Right lobe of liver (tissue), 6 donors: ENCODE measurements at regions not wholly inside any gene's neighbourhood (a gene's known extent, or its start where the extent isn't known, plus 50 kb on each side); places are given as distances from the start of the nearest gene placed in this dataset.

Experiments used
- ATAC-seq, 4 donors: fragments of 200-7000 bp; cut with Tn5 transposase; one replicate each; pipeline ENCODE4 v1.9.1; 2020; ENCODE audit warnings: mild to moderate bottlenecking in 4 of 4, moderate library complexity in 4 of 4
- DNase-seq, 3 donors: peaks; one replicate each; pipeline ENCODE4 v3.0.0-alpha.2; 2020
- H3K27ac ChIP-seq, 3 donors: fragments of 200-600 bp; one replicate each; pipeline ENCODE4 v1.8.0; 2022
- H3K27me3 ChIP-seq, 2 donors: fragments of 200-600 bp; one replicate each; pipeline ENCODE4 v1.8.0; 2022
- H3K36me3 ChIP-seq, 4 donors: fragments of 200-600 bp; sonication (generic) in 1 of 4; one replicate each; pipeline versions ENCODE4 v1.5.1 to v1.8.0; 2017 to 2022; ENCODE audit warnings: control low read depth in 1 of 4
- H3K4me1 ChIP-seq, 4 donors: fragments of 200-600 bp; sonication (generic) in 1 of 4; one replicate each; pipeline versions ENCODE4 v1.5.1 to v1.8.0; 2017 to 2022; ENCODE audit warnings: control low read depth in 1 of 4
- H3K4me3 ChIP-seq, 3 donors: fragments of 200-600 bp; one replicate each; pipeline ENCODE4 v1.8.0; 2022
- H3K9me3 ChIP-seq, 4 donors: fragments of 200-600 bp; sonication (generic) in 1 of 4; one replicate each; pipeline versions ENCODE4 v1.5.1 to v1.8.0; 2017 to 2022; ENCODE audit warnings: control low read depth in 1 of 4
- POLR2A ChIP-seq: fragments of 450-650 bp; IDR thresholded peaks from one replicate; pipeline ENCODE4 v1.6.1; 2017; ENCODE audit warnings: antibody characterized with exemption, mild to moderate bottlenecking
- WGBS: methylation state at CpG from one replicate; pipeline ENCODE4 v1.1.6; 2018; ENCODE audit warnings: low coverage, low lambda C conversion rate; ENCODE audit not compliant: insufficient coverage; ENCODE audit errors: missing lambda C conversion rate; 5-methylcytosine and 5-hydroxymethylcytosine counted together
- intact Hi-C, 2 donors: fragments of 100-400 bp; cut with DNase I; formaldehyde crosslinking; loops; one replicate each; pipeline versions ENCODE4 v1.11.2 to v1.14.1; 2022
- TF ChIP-seq, protein P1 (sequence below), 4 donors: fragments of 200-600 bp in 3 of 4; fragments of 450-650 bp in 1 of 4; IDR thresholded peaks; one replicate each; pipeline versions ENCODE4 v1.5.1 to v1.8.0; 2016 to 2022; ENCODE audit warnings: antibody characterized with exemption in 4 of 4, mild to moderate bottlenecking in 2 of 4
- donor health status: DM: no; HTN: yes; CAD: no.
- donor health status: DM: no; HTN: no; CAD: no.
- donor health status: DM: no; HTN: no; CAD: no.
- donor health status: DM: no; HTN: yes; CAD: no.
- donor health status: DM: no; HTN: yes; CAD: no.

DNA sequence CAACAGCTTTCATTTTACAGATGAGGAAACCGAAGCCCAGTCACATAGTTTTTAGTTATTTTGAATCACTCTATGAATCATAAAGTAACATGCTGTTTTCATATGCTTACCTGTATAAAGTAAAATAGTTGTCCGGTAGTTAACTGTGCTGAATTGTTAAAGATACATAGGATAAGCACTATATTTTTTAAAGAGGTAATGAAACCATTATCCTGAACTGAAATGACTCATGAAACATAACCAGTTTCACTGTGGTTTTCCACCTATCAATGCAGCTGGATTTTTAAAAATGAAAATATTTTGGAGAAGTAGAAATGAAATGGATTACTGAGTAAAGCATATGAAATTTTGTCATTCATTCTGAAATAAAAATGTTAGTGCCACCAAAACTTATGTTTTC, 655.0 kb downstream of the OLFM4 start:
- Histone ChIP-seq H3K27me3 (no peaks in the 10 kb centered on the region), H3K4me3 (no peak overlapping the region), H3K36me3 (no peaks in the 10 kb centered on the region), H3K4me1 (no peaks in the 10 kb centered on the region), H3K9me3 (no peaks in the 10 kb centered on the region), H3K27ac (no peak overlapping the region)
- WGBS: 45% methylated on average over 2 of the region's 2 CpGs
- TF ChIP-seq, protein P1, sequence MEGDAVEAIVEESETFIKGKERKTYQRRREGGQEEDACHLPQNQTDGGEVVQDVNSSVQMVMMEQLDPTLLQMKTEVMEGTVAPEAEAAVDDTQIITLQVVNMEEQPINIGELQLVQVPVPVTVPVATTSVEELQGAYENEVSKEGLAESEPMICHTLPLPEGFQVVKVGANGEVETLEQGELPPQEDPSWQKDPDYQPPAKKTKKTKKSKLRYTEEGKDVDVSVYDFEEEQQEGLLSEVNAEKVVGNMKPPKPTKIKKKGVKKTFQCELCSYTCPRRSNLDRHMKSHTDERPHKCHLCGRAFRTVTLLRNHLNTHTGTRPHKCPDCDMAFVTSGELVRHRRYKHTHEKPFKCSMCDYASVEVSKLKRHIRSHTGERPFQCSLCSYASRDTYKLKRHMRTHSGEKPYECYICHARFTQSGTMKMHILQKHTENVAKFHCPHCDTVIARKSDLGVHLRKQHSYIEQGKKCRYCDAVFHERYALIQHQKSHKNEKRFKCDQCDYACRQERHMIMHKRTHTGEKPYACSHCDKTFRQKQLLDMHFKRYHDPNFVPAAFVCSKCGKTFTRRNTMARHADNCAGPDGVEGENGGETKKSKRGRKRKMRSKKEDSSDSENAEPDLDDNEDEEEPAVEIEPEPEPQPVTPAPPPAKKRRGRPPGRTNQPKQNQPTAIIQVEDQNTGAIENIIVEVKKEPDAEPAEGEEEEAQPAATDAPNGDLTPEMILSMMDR (IDR thresholded peaks at IDR 0.05): no peak
- TF ChIP-seq POLR2A: no peak
- ATAC-seq (no peak), DNase-seq (no peak)
- intact Hi-C loops: no loop called here

DNA sequence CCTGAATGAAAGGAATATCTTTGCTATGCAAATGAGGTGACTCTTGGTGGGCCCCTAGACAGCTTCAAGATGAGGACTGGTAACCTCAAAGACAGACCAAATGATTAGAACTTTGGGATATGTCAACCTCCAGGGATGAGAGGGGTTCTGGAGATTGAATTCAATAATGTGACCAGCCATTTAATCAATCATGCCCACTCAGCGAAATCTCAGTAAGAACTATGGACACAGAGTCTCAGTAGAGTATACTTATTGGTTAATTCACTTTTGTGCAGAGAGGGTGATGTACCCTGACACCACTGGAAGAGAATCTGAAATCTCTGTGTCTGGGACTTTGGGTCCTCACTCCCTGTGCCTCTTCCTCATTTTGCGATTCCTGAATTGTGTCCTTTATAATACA, 662.8 kb downstream of the OLFM4 start:
- H3K27me3 ChIP-seq: no peaks in the 10 kb centered on the region
- no peak overlapping the region for H3K4me3 ChIP-seq
- H3K4me1 ChIP-seq: no peaks in the 10 kb centered on the region
- no peaks in the 10 kb centered on the region for H3K36me3 ChIP-seq
- DNase-seq (no peak), ATAC-seq (no peak)
- intact Hi-C loops: no loop called here
- 50% methylated on average over 2 of the region's 2 CpGs for WGBS
- no peak overlapping the region for H3K27ac ChIP-seq
- TF ChIP-seq POLR2A: no peak
- TF ChIP-seq, protein P1 (IDR thresholded peaks at IDR 0.05): no peak
- no peaks in the 10 kb centered on the region for H3K9me3 ChIP-seq

DNA sequence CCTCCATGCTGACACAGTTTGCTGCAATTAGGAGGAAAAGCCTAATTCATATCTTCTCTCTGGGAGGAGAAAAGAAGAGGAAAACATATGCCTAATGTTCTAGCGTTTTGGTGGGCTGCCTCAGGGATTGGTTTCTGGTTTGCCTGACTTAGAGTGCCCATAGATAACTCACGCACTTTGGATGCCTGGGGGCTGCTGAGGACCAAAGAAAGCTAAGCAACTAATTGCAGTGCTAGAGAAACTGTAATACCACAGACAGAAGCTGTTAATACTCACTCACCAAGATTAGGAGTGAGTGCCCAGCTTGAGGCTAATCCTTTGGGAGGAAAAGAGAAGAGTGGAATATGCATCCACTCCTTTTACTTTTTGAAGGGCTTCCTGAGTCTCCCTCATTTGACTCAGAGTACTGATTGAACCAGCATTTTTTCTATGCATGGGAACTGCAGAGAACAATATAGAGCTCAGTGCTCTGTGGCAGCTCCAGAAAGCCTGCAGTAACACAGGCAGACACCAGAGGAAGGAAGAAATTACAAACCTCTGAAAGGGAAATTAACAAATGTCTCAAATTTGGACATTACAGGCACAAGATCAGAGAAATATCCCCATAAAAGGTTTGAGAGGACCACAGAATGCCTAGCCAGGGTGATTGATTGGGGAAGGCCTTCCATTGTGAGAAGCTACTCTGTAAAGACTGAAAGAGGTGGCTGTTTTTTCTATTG, 666.4 kb downstream of the OLFM4 start:
- no peaks in the 10 kb centered on the region for H3K4me1 ChIP-seq
- H3K9me3 ChIP-seq: no peaks in the 10 kb centered on the region
- no peaks in the 10 kb centered on the region for H3K27me3 ChIP-seq
- no peak overlapping the region for H3K27ac ChIP-seq
- H3K4me3 ChIP-seq: no peak overlapping the region
- intact Hi-C loops: no loop called here
- no peaks in the 10 kb centered on the region for H3K36me3 ChIP-seq
- DNase-seq (no peak), ATAC-seq (no peak)
- no peak for TF ChIP-seq POLR2A
- 21% methylated on average over 2 of the region's 2 CpGs for WGBS

DNA sequence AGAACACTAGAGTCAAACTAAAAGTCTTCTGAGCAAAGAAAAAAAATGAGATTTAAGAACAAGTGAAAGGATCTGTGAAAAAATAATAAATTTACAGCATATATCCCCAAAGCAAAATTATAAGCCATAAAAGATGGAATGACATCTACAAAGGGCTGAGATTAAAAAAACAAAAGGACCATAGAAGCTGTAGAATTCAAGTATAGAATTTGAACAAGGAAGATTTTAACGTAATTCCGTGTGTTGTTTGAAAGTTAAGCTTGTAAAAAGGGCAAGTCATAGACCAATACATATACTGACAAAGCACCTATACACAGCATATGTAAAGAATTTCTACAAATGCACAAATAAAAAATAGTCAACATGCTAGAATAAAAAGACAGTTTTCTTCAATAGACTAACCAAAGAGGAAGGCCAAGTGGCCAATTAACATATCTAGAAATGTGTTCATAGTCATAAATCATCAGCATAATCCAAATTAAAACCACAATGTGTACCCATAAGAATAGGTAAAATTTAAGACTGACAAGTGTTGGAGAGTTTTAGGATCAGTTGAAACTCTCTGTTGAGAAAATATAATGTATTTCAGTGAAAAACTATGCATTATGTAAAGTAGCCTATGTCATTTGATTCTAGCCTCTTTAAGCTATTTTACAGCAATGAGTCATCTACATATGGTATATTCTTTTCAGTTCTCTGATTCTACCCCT, 674.9 kb downstream of the OLFM4 start:
- DNase-seq: no peak
- no peaks in the 10 kb centered on the region for H3K36me3 ChIP-seq
- H3K9me3 ChIP-seq: no peaks in the 10 kb centered on the region
- intact Hi-C loops: no loop called here
- H3K4me1 ChIP-seq: no peaks in the 10 kb centered on the region
- TF ChIP-seq POLR2A: no peak
- TF ChIP-seq, protein P1 (IDR thresholded peaks at IDR 0.05): no peak
- H3K4me3 ChIP-seq: no peak overlapping the region
- 92% methylated on average over 2 of the region's 2 CpGs for WGBS
- no peak overlapping the region for H3K27ac ChIP-seq
- ATAC-seq: no peak
- H3K27me3 ChIP-seq: no peaks in the 10 kb centered on the region

DNA sequence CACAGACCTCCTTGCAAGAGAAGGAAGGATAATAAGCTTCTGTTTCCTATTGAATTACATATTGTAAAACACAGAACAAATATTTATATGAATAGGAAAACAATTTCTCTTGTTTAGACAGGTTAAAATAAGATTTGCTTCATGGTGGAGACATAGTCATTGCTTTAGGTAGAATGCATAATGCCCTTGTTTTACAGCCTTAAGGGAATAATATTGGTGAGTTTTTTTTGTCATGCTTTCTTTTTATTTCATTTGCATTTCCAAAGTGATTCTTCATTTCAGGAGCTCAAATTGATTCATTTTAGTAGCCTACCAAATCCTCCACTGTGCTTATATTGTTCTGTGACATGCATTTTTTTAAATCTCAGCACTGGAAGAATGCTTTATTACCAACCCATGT, 690.7 kb downstream of the OLFM4 start:
- intact Hi-C loops: no loop called here

More for the DNA sequence above, 690.7 kb downstream of the OLFM4 start:
- Histone ChIP-seq H3K4me1 (no peaks in the 10 kb centered on the region), H3K36me3 (no peaks in the 10 kb centered on the region), H3K27me3 (no peaks in the 10 kb centered on the region), H3K4me3 (no peak overlapping the region), H3K9me3 (peaks cover 0 to 4% (median 1%) of the 10 kb centered on the region in 4 donors), H3K27ac (no peak overlapping the region)
- no peak for DNase-seq
- no peak for ATAC-seq
- no peak for TF ChIP-seq POLR2A
- TF ChIP-seq, protein P1 (IDR thresholded peaks at IDR 0.05): no peak
